ENCODE measurements at regions not wholly inside any gene's neighbourhood (a gene's known extent, or its start where the extent isn't known, plus 50 kb on each side); places are given as distances from the start of the nearest gene placed in this dataset.

DNA sequence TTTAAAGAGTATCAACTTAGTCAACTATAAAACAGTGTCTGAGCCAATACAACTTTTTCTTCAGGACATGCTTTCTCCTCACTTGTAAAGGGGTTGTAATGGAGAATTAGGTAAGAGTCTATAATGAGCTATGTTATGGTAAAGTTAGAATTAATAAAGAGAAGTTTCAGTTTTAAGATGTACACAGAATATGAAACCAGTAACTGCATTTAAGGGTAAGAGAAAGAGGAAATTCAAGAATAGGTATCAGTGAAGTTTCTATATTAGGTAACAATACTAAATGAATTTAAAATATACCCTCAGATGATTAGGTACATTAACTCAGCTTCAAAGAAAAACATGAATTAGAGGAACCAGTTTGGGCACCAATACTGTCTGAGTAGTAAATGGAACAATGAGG, 1444.3 kb upstream of the ADGRB3 start:
- DNase-seq (ENCODE audit: extremely low spot score, unreplicated experiment): no peak
- TF ChIP-seq, protein P1, sequence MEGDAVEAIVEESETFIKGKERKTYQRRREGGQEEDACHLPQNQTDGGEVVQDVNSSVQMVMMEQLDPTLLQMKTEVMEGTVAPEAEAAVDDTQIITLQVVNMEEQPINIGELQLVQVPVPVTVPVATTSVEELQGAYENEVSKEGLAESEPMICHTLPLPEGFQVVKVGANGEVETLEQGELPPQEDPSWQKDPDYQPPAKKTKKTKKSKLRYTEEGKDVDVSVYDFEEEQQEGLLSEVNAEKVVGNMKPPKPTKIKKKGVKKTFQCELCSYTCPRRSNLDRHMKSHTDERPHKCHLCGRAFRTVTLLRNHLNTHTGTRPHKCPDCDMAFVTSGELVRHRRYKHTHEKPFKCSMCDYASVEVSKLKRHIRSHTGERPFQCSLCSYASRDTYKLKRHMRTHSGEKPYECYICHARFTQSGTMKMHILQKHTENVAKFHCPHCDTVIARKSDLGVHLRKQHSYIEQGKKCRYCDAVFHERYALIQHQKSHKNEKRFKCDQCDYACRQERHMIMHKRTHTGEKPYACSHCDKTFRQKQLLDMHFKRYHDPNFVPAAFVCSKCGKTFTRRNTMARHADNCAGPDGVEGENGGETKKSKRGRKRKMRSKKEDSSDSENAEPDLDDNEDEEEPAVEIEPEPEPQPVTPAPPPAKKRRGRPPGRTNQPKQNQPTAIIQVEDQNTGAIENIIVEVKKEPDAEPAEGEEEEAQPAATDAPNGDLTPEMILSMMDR (conservative IDR thresholded peaks at IDR 0.05): no peak
- no peaks in the 10 kb centered on the region for H3K4me1 Mint-ChIP-seq (ENCODE audit: unreplicated experiment)
- H3K27me3 Mint-ChIP-seq: no peaks in the 10 kb centered on the region
- H3K9me3 Mint-ChIP-seq: no peaks in the 10 kb centered on the region
- H3K36me3 Mint-ChIP-seq: no peaks in the 10 kb centered on the region
- H3K27ac Mint-ChIP-seq: no peak overlapping the region
- H3K4me3 Mint-ChIP-seq: no peak overlapping the region

DNA sequence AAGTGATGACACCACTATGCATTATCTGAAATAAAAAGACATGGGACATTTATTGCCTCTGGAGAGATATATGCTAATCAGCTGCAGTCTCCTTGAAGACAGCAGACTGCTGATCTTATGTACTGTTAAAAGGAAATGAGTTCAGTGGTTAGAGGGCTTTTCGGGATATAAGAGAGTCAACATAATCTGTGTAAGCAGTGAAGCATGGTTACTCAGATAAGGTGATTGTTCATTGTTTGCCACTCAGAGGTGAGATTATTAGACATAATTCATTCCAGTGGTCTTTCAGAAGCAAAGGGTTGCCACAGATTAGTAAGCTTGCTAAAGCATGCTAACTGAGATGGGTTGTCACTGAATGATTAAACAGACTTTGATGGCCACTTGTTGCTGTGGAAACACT, 1450.7 kb upstream of the ADGRB3 start:
- TF ChIP-seq, protein P1 (conservative IDR thresholded peaks at IDR 0.05): no peak
- Mint-ChIP-seq H3K27ac (no peak overlapping the region), H3K4me3 (no peak overlapping the region), H3K36me3 (no peaks in the 10 kb centered on the region), H3K4me1 (ENCODE audit: unreplicated experiment) (no peaks in the 10 kb centered on the region), H3K27me3 (no peaks in the 10 kb centered on the region), H3K9me3 (no peaks in the 10 kb centered on the region)
- no peak for DNase-seq (ENCODE audit: extremely low spot score, unreplicated experiment)

DNA sequence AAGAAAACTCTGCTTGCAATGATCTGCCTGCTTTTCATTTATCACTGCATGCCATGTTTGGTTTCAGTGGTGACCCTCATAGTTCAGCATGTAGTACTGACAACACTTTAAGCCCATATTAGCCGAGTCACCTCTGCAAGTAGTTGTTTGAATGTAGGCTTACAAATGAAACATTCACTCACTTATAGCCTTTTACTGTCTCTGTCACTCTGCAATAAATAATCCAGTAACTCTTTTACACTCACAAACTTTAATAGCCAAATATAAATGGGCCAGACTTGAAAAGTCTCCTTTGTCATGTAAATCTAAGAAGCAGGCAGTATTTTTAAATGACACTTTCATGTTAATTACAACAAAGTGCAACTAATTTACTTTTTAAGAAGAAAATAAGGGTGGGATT, 1460.0 kb upstream of the ADGRB3 start:
- Mint-ChIP-seq H3K27me3 (no peaks in the 10 kb centered on the region), H3K9me3 (no peaks in the 10 kb centered on the region), H3K4me1 (ENCODE audit: unreplicated experiment) (no peaks in the 10 kb centered on the region), H3K36me3 (no peaks in the 10 kb centered on the region), H3K4me3 (no peak overlapping the region), H3K27ac (no peak overlapping the region)
- DNase-seq (ENCODE audit: extremely low spot score, unreplicated experiment): no peak
- TF ChIP-seq, protein P1 (conservative IDR thresholded peaks at IDR 0.05): no peak

DNA sequence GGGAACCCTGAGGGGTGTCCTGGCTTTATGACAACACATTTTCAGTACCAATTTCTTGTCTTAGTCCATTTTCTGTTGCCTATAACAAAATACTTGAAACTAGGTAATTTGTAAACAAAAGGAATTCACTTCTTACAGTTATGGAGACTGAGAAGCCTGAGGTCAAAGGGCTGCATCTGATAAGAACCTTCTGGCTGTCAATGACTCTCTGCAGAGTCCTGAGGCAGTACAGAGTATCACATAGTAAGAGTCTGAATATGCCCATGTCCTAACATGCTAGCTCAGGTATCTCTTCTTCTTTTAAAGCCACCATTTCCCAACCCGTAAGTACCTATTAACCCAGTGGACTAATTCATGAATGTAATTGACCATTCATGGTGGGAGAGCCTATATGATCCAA, 1458.6 kb upstream of the EYS start:
- H3K27me3 Mint-ChIP-seq: no peaks in the 10 kb centered on the region
- no peaks in the 10 kb centered on the region for H3K4me1 Mint-ChIP-seq (ENCODE audit: unreplicated experiment)
- no peak overlapping the region for H3K27ac Mint-ChIP-seq
- H3K9me3 Mint-ChIP-seq: no peaks in the 10 kb centered on the region
- H3K4me3 Mint-ChIP-seq: no peak overlapping the region
- no peak for DNase-seq (ENCODE audit: extremely low spot score, unreplicated experiment)
- no peaks in the 10 kb centered on the region for H3K36me3 Mint-ChIP-seq
- TF ChIP-seq, protein P1 (conservative IDR thresholded peaks at IDR 0.05): no peak

DNA sequence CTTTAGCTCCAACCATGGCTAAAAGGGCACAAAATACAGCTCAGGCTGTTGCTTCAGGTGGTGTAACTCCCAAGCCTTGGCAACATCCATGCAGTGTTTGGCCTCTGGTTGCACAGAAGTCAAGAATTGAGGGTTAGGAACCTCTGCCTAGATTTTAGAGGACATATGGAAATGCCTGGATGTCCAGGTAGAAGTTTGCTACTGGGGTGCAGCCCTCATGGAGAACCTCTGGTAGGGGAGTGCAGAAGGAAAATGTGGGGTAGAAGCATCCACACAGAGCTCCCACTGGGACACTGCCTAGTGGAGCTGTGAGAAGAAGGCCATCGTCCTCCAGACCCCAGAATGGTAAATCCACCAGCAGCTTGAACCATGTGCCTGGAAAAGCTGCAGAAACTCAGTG, 1453.8 kb upstream of the EYS start:
- TF ChIP-seq, protein P1 (conservative IDR thresholded peaks at IDR 0.05): no peak
- no peak overlapping the region for H3K4me3 Mint-ChIP-seq
- H3K36me3 Mint-ChIP-seq: no peaks in the 10 kb centered on the region
- no peaks in the 10 kb centered on the region for H3K4me1 Mint-ChIP-seq (ENCODE audit: unreplicated experiment)
- H3K27me3 Mint-ChIP-seq: no peaks in the 10 kb centered on the region
- H3K9me3 Mint-ChIP-seq: no peaks in the 10 kb centered on the region
- DNase-seq (ENCODE audit: extremely low spot score, unreplicated experiment): no peak
- no peak overlapping the region for H3K27ac Mint-ChIP-seq

DNA sequence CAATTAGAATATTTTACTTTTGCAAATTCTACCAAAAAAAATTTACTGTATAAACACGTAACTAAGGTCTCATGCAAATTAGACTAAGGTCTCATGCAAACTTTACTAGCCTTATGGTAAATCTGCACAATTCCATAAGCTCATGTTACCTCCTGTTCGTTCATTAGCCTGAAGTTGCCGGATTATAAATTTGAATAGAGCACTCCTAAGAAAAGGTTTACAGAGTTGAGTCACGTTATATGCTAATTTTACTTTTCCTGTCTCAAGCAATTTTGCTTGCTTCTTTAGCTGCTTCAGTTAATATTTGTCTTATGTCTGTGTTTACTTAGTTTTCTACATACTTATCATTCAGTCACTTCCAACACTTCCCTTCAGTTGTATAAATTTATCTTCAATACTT, 1434.0 kb upstream of the EYS start:
- H3K27ac Mint-ChIP-seq: no peak overlapping the region

More for the DNA sequence above, 1434.0 kb upstream of the EYS start:
- H3K4me3 Mint-ChIP-seq: no peak overlapping the region
- no peaks in the 10 kb centered on the region for H3K9me3 Mint-ChIP-seq
- TF ChIP-seq, protein P1 (conservative IDR thresholded peaks at IDR 0.05): no peak
- no peaks in the 10 kb centered on the region for H3K27me3 Mint-ChIP-seq
- H3K36me3 Mint-ChIP-seq: no peaks in the 10 kb centered on the region
- DNase-seq (ENCODE audit: extremely low spot score, unreplicated experiment): no peak
- no peaks in the 10 kb centered on the region for H3K4me1 Mint-ChIP-seq (ENCODE audit: unreplicated experiment)
